Cardiac fibroblast (primary cell): ENCODE measurements at regions not wholly inside any gene's neighbourhood (a gene's known extent, or its start where the extent isn't known, plus 50 kb on each side); places are given as distances from the start of the nearest gene placed in this dataset.
"Not testable (repeated sequence)": the region's sequence is repeated elsewhere in the genome, so short reads cannot be mapped to it uniquely, and the experiment has no call there.

ENCODE experiments used
- DNase-seq, 2 donors: peaks; one replicate each; pipeline versions ENCODE4 v3.0.0 to v3.0.0-alpha.2; 2010; ENCODE audit warnings: low read depth in 2 of 2
- H3K4me3 ChIP-seq, 2 donors: replicated peaks in 1 of 2; 1 replicate in 1 of 2; 2 replicates in 1 of 2; pipeline ENCODE4 v1.5.1; 2011; ENCODE audit warnings: low read depth in 2 of 2, low read length in 2 of 2, mild to moderate bottlenecking in 2 of 2, moderate library complexity in 1 of 2
- TF ChIP-seq, protein P1 (sequence below): IDR thresholded peaks from one replicate; pipeline ENCODE4 v1.5.1; 2011; ENCODE audit warnings: low read depth, mild to moderate bottlenecking, low read length, inconsistent platforms

DNA sequence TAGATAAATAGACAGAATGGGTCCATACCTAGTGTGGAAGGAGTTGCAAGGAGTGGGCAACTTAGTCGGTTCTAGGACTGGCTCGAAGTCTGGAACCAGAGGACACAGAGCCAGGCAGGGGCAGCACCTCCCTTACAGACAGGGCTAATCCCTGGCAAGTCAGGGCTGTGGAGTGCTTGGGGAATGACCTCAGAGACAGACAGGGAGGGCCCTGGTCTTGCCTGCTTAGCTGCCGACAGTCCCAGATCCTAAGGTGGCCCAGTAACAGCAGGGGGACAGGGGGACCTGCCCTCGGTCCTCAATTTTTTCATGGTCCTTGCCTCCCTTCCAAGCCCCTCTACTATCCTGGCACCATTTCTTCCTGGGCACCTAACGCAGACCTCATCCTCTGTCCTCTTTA, 222.4 kb upstream of the TNC start:
- TF ChIP-seq, protein P1, sequence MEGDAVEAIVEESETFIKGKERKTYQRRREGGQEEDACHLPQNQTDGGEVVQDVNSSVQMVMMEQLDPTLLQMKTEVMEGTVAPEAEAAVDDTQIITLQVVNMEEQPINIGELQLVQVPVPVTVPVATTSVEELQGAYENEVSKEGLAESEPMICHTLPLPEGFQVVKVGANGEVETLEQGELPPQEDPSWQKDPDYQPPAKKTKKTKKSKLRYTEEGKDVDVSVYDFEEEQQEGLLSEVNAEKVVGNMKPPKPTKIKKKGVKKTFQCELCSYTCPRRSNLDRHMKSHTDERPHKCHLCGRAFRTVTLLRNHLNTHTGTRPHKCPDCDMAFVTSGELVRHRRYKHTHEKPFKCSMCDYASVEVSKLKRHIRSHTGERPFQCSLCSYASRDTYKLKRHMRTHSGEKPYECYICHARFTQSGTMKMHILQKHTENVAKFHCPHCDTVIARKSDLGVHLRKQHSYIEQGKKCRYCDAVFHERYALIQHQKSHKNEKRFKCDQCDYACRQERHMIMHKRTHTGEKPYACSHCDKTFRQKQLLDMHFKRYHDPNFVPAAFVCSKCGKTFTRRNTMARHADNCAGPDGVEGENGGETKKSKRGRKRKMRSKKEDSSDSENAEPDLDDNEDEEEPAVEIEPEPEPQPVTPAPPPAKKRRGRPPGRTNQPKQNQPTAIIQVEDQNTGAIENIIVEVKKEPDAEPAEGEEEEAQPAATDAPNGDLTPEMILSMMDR = no peak
- no peak overlapping the region for H3K4me3 ChIP-seq
- DNase-seq = no peak

DNA sequence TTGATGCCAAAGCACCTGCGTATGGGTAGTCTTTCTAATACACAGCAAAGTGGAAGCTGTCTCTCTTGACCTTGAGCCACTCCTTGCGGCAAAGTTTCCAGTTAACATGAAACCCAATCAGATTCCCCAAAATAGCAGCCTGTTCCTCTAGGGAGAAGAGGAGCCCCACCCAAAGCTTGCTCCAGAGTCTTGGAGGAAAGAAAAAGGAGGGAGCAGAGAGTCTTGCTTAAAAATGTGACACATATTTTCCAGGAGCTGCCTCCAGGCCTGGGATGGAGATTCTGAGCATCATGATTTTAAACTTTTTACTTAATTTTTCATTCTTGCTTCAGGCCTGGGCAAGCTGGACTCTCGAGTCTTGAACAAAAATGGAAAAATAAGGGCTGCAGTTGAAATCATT, 223.5 kb upstream of the TNC start:
- H3K4me3 ChIP-seq = no peak overlapping the region
- TF ChIP-seq, protein P1 = no peak
- DNase-seq = no peak

DNA sequence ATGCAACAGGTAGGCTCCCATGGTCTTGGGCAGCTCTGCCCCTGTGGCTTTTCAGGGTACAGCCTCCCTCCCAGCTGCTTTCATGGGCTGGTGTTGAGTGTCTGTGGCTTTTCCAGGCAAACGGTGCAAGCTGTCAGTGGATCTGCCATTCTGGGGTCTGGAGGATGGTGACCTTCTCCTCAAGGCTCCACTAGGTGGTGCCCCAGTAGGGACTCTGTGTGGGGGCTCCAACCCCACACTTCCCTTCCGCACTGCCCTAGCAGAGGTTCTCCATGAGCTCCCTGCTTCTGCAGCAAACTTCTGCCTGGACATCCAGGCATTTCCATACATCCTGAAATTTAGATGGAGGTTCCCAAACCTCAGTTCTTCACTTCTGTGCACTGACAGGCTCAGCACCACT, 229.8 kb upstream of the TNC start:
- not testable (repeated sequence) for H3K4me3 ChIP-seq, DNase-seq

DNA sequence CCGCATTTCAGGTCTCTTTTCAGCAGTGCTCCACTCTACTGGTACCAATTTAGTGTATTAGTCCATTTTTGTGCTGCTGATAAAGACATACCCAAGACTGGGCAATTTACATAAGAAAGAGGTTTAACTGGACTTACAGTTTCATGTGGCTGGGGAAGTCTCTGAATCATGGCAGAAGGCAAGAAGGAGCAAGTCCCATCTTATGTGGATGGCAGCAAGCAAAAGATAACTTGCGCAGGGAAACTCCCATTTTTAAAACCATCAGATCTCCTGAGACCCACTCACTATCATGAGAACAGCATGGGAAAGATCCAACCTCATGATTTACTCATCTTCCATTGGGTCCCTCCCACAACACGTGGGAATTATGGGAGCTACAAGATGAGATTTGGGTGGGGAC, 231.0 kb upstream of the TNC start:
- peak in 1 of 2 donors; percentile 15 for DNase-seq
- H3K4me3 ChIP-seq = not testable (repeated sequence)

- peak in 1 of 2 donors; percentile 63 for DNase-seq
- TF ChIP-seq, protein P1 = no peak
- H3K4me3 ChIP-seq = no peak overlapping the region
These were observed 231.6 kb upstream of the TNC start for GRCh38 chr9:115349542-115349941.

- TF ChIP-seq, protein P1 = no peak
- DNase-seq = no peak
- H3K4me3 ChIP-seq = no peak overlapping the region
These were observed 232.6 kb upstream of the TNC start for GRCh38 chr9:115350548-115350947.

- DNase-seq = no peak
- H3K4me3 ChIP-seq = no peak overlapping the region
- TF ChIP-seq, protein P1 = no peak
These were observed 235.7 kb upstream of the TNC start for GRCh38 chr9:115353681-115354080.

DNA sequence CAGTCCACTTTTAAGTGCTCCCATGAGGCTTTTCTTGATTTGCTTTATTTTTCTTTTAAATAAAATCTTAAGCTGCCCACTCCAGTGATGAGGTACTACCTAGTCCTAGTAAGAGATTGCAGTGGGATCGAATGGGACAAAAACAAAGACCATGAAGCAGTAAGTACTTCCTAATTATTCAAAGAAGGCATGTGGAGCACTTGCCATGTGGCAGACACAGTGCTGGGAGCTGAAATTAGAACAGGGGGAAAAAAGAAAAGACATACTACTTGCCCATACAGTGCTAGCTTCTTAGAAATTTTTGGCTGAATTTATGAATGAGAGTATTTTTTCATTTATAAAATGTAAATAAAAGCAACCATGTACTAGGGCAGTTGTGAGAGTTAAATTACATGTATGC, 239.9 kb upstream of the TNC start:
- DNase-seq = no peak
- H3K4me3 ChIP-seq = no peak overlapping the region
- TF ChIP-seq, protein P1 = no peak
